Activated naive CD4-positive, alpha-beta T cell treated with anti-CD3 and anti-CD28 coated beads, Interleukin-2, amount 50 U/mL, for 16 hours (primary cell): ENCODE measurements at regions not wholly inside any gene's neighbourhood (a gene's known extent, or its start where the extent isn't known, plus 50 kb on each side); places are given as distances from the start of the nearest gene placed in this dataset.

Source experiments
- DNase-seq: peaks from one replicate; pipeline ENCODE4 v3.0.0-alpha.2; 2020

DNA sequence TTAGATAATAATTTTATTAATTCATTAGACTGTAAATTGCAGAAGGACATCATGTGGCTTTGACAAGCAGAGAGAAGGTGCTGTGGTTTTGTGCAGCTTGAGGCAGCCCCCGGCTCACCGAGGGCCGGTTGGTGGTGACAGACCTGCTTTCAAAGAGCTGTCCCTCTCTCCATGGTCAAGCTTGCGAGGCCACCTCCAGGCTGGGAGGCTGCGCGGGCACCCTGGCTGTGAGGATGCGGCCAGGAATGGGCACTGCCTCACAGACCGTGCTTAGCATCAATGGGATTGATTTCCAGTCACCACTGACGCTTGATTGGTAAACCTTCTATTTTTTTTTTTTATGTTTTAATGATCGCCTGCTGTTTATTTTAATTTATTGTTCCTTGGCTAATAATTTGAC is 690.9 kb downstream of the GALR1 start:
- DNase-seq, result no peak

DNA sequence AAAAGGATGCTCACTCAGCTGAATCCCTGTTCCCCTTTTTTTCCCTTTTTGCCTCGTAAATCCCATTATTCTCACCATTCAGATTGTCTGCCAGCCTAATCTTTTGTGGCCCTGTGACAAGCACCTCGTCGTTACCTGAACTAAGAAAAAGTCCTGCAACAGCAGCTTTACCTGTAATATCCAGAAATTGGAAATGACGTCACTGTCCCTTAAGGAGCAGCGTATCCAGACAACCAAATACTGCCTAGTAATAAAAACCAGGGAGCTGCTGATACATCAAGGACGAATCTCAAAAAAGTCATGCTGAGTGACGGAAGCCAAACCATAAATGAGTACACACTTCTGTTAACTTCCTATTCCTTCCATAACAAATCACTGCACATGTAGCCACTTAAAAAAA is 694.9 kb downstream of the GALR1 start:
- no peak for DNase-seq

DNA sequence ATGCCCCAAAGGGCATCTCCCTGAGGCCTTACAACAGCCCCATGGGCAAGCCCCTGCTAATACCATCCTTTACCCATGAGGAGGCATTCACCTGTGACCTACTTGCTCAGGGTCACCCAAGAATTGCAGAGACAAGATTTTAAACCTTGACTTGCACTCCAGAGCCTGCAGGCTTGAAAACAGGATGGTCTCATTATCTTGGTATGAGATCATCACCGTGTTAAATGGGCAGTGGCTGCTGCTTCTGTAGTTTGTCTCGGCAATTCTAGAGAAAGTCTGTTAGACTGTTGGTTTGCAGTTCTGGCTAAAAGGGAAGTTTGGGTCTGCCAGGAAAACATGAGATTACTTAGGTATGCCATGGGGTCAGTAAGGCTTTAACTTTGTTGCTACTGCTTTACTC is 698.9 kb downstream of the GALR1 start:
- DNase-seq, result no peak

DNA sequence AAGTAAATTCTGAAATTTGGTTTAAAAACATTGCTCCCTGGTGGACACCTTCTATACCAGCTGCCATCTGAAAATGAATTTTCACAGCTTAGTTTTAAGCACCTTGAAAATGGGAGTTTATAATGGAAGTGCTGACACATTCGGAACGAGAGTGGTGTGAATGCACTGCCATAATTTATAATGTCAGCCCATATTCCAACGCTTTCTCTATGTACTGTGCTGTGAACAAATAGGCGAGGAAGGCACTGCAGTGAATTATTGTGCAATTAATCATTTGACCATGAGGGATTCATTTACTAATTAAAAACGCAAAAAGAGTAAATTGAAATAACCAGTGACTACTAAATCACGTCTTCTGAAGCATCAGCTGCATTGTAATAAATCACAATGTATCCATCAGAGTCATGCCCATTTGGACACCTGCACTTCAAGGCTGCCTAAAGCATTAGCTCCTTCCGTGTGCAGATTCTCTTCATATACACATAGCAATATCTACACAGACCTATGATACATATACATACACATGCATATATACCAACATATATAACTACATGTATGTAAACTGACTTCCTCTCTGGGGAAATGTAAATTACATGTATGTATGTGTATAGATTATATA is 699.8 kb downstream of the GALR1 start:
- no peak for DNase-seq

DNA sequence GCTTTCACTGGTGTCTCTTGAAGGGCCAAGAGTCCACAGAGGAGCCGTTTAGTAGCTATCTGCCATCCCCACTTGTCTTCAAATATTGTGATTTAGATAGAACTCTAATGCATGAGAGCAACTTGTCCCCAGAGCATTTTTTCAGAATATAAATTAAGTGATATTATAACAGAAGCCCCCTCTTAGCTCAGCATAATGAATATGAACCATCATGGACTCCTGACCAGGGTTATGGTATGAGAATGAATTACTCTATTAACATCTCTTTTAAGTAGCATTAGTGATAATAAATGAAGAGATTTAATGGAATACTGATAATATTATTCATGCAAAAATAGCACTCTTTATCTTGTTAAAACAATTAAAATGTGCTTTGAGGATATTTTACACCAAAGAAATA is 709.6 kb downstream of the GALR1 start:
- DNase-seq, result no peak

DNA sequence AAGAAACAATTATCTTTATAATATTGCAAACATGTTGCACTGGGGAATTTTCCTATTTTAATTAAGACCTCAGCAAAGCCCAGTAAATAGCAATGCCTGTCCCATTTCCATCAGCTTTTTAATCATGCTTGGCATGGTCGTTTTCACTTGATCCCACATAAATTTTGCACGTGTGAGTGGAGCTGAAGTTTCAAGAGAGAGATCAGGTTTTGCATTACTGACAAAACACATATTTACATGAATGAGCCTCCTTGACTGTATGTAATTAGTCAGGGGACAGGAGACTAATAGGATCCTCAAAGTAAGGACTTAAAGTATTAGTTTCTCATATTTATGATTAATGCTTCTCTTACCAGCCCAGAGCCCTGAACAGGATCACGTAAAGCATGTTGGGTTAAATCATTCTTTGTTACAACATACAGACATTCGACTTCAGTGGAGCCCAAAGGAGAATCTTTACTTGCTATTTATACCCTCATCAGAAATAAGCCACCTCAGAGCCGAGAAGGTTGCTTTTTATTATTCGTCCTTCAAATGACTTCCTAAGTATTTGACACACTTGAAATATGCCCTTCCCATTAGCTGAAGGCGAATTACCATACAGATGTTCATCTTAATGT is 711.3 kb downstream of the GALR1 start:
- no peak for DNase-seq

DNA sequence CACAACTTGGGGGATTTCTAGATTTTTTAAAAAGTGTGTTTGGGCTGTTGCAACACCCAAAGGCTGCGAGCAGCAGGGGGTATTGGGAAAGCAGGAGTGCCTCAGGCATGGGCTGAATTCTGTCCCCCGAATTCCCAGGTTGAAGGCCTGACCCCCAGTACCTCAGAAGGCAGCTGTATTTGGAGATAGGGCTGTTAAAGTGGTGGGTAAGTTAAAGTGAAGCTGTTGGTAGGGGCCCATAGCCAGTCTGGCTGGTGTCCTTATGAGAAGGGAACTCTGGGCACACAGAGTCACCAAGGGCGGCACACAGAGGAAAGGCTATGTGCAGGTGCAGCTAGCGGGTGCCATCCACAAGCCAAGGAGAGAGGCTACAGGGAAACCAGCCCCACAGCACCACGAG is 717.4 kb downstream of the GALR1 start:
- DNase-seq, result no peak

DNA sequence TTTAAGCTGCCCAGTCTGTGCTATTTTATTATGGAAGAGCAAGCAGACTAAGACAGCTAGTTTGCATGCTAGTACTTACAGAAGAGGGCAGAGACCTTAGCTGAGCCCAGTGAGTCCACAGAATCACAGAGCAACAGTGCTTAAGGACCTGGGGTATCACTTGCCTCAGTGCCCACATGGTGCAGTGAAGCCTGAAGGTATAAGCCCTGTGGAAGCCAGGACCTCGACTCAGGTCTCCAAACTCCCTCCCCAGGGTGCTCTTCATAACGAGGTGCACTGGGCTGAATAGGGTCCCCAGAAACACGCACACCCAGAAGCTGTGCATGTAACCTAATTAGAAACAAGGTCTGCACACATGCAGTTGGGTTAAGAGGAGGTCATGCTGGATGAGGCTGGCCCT is 718.1 kb downstream of the GALR1 start:
- DNase-seq, result no peak

DNA sequence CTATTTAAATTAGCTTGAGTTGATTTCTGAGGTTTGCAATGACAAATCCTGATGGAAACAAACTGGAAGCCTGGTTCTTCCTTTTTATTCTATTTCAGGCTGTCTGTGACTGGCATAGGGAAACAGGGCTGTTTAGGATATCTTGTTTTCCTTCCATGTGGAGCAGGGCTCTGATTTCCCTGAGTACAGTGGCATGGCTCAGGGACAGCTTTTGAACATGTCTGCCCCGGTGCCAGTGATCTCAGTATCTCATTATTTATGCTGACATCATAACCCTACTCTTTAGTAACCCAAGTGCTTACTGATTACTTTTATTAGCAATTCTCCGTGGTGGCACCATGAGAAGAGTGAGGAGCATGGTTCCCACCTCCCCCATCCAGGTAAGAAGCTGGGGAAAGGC is 720.3 kb downstream of the GALR1 start:
- DNase-seq, result no peak

DNA sequence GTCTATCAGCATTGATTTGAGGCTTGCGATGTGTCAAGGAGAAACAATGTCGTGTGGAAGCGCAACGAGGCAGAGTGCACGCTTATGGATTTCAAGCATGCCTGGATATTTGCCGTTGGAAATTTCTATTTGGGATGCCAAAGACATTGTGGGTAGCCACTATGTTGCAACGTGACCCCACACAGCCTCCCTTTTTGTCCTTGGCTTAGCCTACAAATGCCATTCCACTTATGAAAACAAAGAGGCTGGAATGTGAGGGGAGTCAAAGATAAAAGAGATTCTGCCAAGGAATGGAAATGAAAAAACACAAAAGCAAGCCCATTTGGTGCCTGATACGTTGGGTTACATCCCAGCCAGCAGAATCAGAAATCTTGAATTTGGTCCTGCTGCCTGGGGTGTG is 721.2 kb downstream of the GALR1 start:
- DNase-seq, result no peak

DNA sequence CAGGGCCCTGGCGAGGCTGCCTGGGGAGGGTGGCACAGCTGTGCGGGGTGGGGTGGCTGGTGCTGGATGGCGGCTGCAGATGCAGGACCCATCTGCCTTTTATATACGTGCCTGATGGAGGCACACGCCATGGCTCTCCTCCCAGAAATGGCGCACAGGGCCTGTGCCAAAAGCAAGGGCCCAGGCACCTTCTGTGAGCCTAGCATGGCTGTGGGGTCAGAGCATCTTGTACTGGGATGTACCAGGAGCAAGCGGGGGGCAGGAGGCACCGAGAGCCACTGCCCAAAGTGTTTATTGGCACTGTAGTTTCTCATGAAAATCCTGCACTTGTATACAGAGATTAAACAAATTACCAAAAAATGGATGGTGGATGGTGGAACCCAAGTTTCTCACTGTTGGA is 724.1 kb downstream of the GALR1 start:
- DNase-seq, result no peak

DNA sequence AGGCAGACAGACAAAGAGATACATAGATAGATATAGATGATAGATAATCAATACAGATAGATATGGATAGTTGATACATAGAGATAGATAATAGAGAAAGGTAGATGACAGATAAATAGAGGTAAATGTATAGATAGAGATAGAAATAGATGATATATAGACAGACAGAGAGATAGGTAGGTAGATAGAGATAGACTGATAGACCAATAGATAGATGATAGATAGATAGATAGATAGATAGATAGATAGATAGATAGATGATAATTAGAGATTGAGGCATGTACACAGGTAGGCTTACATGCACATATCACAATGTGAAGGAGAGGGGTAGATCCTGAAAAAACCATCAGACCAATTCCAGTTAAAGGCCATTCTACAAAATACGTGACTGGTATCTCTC is 724.7 kb downstream of the GALR1 start:
- no peak for DNase-seq

DNA sequence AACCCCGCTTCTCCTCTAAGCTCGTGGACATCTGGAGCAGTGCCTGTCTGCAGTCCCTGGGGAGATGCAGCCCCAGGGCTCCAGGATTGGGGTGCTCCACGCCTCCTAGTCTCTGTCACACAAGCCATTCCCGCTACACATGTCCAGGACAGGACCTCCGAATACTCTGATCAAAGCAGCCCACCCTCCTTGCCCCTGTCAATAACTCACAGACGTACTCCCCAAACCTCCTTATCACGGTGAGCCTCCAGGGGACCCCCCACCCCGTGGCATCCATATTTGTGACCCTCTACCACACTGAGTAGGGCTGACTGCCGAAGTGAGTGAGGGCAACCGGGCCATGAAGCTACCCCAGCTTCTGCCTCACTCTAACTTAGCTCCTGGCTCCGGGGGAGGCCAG is 727.7 kb downstream of the GALR1 start:
- no peak for DNase-seq

DNA sequence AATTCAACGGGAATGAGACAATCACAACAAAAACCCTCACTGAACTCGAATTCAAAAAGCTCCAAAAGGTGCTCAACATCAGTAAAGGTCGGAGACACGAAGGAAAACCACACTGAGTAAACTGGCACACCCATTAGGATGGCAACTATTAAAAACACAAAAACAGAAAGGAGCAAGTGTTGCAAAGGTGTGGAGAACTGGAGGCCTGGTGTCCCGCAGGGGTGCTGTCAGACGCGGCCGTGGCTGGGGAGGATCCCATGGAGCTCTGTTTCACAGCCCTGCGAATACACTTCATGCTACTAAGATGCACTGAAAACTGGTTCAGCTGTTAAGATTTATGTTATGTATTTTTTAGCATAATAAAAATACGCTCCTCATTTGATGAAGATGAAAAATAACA is 730.6 kb downstream of the GALR1 start:
- no peak for DNase-seq

DNA sequence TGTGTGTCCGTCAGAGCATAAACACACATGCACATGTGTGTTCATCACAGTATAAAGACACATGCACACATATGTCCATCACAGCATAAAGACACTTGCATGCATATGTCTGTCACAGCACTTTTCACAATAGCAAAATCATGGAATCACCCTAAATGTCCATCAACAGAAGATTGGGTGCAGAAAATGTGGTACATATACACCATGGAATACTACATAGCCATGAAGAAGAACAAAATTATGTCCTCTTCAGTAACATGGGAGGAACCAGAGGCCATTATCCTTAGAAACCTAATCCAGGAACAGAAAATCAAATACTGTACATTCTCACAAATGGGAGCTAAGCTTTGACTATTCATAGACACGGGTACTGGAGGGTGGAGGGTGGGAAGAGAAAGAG is 732.2 kb downstream of the GALR1 start:
- DNase-seq, result no peak

DNA sequence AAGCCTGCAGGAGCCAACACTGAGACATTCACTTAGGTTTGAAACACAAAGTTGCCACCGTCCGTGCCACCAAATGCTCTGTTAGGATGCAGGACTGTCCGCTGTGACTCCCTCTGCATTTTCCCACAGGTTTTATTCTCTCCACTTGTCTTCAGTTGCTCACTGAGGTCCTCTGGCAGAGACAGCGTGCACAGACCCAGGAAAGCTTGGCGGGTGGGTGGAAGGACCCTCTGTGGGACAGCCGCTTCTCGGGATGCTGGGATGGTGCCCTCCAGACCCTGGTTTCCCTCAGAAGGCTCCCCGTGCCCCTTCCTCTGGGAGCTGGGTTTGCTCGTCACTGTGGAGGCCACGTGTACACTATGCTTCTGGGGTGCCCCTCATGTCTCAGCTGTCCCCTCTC is 733.6 kb downstream of the GALR1 start:
- DNase-seq, result no peak

DNA sequence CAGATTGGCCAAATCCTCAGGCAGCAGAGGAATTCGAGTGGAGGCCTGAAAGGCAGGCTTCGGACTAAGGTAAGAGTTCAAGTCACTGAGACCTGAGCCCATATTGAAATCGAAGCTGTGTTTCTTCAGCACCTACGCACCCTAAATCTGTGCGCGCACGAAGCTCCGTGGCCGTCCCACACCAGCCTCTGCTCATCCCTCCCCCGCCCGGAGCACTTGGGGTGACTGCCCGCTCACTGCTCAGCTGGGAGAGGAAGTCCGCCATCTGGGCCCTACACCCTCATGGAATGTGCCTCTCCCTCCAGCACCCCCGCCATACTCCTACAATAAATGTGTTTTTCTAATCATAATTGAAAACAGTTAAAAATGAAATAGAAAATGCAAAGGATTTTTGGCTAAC is 734.5 kb downstream of the GALR1 start:
- DNase-seq, result no peak

DNA sequence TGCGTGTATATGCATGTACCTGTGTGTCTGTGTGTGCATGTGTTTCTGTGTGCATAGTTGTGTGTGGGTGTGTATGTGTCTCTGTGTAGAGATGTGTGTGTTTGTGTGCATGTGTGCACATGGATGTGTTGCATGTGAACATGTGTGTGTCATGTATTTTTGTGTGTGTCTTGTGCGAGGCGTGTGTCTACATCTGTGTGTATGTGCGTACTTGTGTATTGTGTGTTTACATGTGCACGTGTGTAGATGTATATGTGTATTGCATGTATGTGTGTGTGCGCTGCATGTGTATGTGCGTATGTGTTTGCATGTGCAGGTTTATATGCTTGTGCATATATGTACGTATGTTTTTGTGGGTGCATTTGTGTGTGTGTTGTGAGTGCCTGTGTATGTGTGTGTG is 735.2 kb downstream of the GALR1 start:
- DNase-seq, result no peak

DNA sequence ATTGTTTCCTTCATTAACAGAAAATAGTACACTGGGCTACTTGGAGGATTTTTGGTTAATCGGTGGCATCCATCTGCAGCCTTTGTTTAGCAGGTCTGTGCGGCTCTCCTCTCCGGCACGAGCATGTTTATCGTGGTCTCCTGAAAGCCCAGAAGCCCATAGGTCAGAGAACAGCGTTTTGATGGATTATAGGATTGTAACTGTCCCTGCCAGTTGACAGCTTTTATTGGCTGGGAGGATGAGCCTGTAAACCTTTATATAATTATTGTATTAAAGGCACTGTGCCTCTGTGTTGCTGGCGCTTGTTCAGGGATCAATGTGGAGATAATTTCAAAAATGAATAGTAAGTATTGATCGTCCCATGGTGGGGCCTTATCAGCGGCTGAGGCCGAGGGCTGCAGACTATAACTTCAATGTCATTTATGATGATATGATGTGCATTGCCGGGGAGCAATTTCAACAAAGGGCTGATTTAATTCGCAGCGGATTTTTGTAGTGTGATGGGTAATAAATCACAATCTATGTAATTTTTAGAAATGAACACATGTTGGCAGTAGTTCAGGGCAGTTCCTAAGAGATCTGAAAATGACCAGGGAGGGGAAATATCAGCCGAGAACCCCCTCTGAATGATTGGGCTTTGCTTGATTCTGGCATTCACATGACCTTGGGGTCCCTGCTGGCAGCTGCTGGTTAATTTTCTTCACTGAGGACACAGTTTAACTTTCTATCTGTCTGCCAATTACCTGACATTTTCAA is 736.1 kb downstream of the GALR1 start:
- no peak for DNase-seq

DNA sequence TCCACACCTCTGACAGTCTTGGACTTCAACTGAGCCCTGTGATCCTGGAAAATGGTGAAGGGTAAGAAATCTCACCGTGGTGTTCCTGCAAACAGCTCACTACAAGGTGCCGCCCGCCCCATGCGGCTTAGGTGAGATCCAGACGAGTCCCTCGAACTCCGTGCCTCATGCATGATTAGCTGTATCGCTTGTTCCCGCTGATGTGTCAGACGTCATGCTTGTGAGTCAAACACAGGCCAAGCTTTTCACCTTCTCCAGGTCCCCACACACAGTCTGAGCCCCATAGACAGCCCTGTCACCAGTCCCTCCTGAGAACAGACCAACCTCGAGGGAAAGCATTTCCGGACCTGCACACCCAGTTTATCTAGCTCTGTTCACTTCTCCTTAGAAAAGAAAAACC is 740.5 kb downstream of the GALR1 start:
- no peak for DNase-seq

DNA sequence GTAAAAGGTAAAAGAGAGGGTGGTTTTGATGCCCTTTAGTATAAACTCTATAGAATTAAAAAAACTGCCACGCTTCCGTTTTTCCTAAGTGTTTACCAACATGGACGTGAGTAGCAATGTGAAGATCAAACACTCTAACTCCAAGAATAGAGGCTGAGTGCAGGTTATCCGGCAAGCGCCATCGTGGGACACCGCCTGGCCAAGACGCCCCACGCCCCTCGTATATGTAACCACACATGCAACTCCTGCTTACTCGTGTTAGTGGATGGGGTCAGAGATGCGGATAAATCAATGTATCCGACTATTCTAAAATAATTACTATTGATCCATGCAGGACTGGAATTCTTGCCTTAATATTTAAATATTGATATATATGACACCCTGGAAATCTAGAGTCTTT is 741.3 kb downstream of the GALR1 start:
- DNase-seq, result no peak

DNA sequence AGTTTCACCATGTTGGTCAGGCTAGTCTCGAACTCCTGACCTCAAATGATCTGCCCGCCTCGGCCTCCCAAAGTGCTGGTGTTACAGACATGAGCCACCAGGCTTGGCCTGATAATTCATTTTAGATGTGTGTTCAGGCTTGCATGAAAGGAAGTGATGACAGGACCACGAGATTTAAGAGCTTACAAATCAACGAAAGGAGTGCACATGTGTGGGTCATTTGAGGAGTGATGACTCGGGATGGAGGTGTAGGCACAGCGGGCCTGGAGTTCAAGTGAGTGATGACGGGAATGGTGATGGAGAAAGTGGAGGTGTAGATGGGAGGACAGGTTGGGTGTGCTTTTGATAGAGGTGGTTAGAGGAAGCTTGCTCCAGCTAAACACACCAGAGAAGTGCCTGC is 742.4 kb downstream of the GALR1 start:
- no peak for DNase-seq

DNA sequence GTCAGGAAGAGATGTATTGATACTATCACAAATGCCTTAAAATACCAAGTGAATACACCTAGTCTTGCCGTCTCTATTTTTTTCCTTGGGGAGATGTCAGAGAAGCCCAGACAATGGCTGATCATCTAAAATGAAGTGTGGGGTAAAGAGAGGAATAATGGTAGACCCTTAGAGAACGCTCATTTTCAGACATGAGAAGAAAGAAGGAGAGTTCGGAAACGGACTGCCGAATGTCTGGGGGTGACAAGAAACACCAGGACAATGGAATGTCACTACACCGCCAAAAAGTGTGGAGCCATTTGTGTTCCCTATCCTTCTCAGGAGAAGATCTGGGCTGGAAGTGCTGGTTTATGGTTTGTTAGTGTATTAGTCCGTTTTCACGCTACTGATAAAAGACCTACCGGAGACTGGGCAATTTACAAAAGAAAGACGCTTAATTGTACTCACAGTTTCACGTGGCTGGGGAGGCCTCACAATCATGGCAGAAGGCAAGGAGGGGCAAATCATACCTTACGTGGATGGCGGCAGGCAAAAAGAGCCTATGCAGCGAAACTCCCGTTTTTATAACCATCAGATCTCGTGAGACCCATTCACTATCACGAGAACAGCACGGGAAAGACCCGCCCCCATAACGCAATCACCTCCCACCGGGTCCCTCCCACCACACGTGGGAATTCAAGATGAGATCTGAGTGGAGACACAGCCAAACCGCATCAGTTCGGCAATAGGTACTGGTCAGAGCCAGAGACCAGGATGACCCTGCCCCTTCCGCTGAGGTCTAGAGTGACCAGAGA is 743.7 kb downstream of the GALR1 start:
- no peak for DNase-seq

DNA sequence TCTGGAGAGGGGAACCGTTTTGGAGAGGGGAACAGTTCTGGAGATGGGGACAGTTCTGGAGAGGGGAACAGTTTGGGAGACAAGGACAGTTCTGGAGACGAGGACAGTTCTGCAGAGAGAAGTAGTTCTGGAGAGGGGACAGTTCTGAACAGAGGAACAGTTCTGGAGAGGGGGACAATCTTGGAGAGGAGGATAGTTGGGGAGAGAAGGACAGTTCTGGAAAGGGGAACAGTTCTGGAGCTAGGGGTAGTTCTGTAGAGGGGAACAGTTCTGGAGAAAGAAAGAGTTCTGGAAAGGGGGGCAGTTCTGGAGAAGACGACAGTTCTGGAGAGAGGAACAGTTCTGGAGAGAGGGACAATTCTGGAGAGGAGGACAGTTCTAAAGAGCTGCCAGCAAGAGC is 745.9 kb downstream of the GALR1 start:
- no peak for DNase-seq
